ENCODE measurements at regions not wholly inside any gene's neighbourhood (a gene's known extent, or its start where the extent isn't known, plus 50 kb on each side); places are given as distances from the start of the nearest gene placed in this dataset.
"Not testable (repeated sequence)": the region's sequence is repeated elsewhere in the genome, so short reads cannot be mapped to it uniquely, and the experiment has no call there.

GRCh38 chr18:75700561-75700960 is 273.1 kb upstream of the SMIM21 start:
- no peak for TF ChIP-seq CTCF (conservative IDR thresholded peaks at IDR 0.05; ENCODE audit: low read depth, low read length)
- no peak overlapping the region for H3K4me3 ChIP-seq (ENCODE audit: low read length)
- no peak for DNase-seq (ENCODE audit: low read depth)

GRCh38 chr18:75698861-75699260 is 271.4 kb upstream of the SMIM21 start:
- H3K4me3 ChIP-seq (ENCODE audit: low read length): no peak overlapping the region
- no peak for TF ChIP-seq CTCF (conservative IDR thresholded peaks at IDR 0.05; ENCODE audit: low read depth, low read length)
- DNase-seq (ENCODE audit: low read depth): no peak

GRCh38 chr18:75697493-75697892 is 270.0 kb upstream of the SMIM21 start:
- H3K4me3 ChIP-seq (ENCODE audit: low read length): no peak overlapping the region
- no peak for DNase-seq (ENCODE audit: low read depth)
- TF ChIP-seq CTCF (conservative IDR thresholded peaks at IDR 0.05; ENCODE audit: low read depth, low read length): no peak

GRCh38 chr18:75696391-75696790 is 268.9 kb upstream of the SMIM21 start:
- DNase-seq (ENCODE audit: low read depth): no peak
- TF ChIP-seq CTCF (conservative IDR thresholded peaks at IDR 0.05; ENCODE audit: low read depth, low read length): no peak
- no peak overlapping the region for H3K4me3 ChIP-seq (ENCODE audit: low read length)

DNA sequence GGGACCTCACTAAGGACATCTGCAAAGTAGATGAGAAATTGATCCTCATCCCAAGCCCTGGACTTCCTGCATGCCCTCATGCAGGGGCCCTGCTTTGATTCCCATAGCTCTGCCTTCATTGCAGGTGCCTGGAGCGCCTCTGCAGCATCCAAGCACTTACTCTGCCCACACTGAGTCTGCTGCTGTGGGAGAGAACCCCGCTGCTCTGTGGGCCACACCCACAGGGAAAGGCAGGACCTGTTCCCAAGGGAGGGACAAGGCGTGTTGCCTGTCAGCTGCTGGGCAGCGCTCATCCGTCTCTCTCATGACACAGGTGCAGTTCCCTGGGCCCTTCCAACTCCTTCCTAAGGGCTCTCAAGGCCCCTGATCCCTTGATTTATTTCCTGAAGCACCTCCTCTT is 266.8 kb upstream of the SMIM21 start:
- DNase-seq (ENCODE audit: low read depth): no peak
- no peak for TF ChIP-seq CTCF (conservative IDR thresholded peaks at IDR 0.05; ENCODE audit: low read depth, low read length)
- no peak overlapping the region for H3K4me3 ChIP-seq (ENCODE audit: low read length)

GRCh38 chr18:75691483-75691882 is 264.0 kb upstream of the SMIM21 start:
- H3K4me3 ChIP-seq (ENCODE audit: low read length): no peak overlapping the region
- DNase-seq (ENCODE audit: low read depth): no peak
- no peak for TF ChIP-seq CTCF (conservative IDR thresholded peaks at IDR 0.05; ENCODE audit: low read depth, low read length)

DNA sequence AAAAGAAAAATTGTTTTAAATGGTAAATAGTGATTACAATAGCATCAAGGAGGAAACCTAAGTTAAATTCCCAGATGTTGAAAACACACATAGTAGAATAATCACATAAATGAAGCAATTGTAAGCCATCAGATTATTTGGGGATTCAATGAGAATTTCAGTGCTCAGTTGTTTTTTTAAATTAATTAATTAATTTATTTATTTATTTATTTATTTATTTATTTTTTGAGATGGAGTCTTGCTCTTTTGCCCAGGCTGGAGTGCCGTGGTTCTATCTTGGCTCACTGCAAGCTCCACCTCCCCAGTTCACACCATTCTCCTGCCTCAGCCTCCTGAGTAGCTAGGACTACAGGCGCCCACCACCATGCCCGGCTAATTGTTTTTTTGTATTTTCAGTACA is 262.8 kb upstream of the SMIM21 start:
- not testable (repeated sequence) for DNase-seq (ENCODE audit: low read depth); H3K4me3 ChIP-seq (ENCODE audit: low read length)

DNA sequence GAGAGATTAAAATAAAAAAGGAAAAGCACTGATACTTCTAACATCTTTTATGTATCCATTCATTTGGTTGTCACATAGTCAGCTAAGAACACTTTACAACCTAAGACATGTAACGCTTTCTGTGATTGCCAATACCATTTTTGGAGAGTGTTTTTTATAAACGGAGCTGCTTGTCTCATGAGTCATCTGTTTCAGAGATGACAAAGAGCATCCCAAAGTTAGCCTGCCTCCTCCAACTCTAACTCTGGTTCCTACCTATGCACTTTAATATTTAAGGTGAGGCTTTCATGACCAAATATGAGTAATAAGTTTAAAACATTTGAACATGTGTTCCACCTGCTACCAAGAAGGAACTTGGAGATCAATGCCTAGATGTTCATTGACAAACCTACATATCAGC is 260.1 kb upstream of the SMIM21 start:
- H3K4me3 ChIP-seq (ENCODE audit: low read length): no peak overlapping the region
- DNase-seq (ENCODE audit: low read depth): no peak
- TF ChIP-seq CTCF (conservative IDR thresholded peaks at IDR 0.05; ENCODE audit: low read depth, low read length): no peak

Data from retinal pigment epithelial cell (primary cell).